ENCODE measurements at regions not wholly inside any gene's neighbourhood (a gene's known extent, or its start where the extent isn't known, plus 50 kb on each side); places are given as distances from the start of the nearest gene placed in this dataset.

DNA sequence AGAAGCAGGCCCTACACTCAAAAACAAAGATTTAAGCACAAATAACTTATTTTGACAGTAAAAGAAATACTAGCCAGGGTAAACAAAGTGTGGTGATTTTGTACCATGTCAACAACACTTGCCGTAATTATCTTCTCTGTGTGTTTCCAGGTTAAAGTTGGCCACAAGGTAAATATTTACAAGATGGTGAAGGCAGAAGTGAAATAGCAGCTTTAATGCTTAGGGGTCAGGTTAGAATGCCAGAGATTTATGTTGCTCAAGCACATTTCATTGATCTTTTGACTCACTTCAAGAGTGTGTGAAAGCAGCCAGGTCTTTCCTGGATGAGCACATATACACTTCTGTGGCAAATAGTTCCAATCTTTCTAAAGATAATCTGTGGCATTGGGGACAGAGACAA is 270.2 kb upstream of the LUZP2 start:
- Histone ChIP-seq H3K4me1 (no peaks in the 10 kb centered on the region), H3K36me3 (no peaks in the 10 kb centered on the region), H3K27ac (no peak overlapping the region), H3K27me3 (no peaks in the 10 kb centered on the region), H3K4me3 (no peak overlapping the region), H3K9me3 (no peaks in the 10 kb centered on the region)
- TF ChIP-seq POLR2A (IDR thresholded peaks at IDR 0.05), result no peak
- TF ChIP-seq, protein P1, sequence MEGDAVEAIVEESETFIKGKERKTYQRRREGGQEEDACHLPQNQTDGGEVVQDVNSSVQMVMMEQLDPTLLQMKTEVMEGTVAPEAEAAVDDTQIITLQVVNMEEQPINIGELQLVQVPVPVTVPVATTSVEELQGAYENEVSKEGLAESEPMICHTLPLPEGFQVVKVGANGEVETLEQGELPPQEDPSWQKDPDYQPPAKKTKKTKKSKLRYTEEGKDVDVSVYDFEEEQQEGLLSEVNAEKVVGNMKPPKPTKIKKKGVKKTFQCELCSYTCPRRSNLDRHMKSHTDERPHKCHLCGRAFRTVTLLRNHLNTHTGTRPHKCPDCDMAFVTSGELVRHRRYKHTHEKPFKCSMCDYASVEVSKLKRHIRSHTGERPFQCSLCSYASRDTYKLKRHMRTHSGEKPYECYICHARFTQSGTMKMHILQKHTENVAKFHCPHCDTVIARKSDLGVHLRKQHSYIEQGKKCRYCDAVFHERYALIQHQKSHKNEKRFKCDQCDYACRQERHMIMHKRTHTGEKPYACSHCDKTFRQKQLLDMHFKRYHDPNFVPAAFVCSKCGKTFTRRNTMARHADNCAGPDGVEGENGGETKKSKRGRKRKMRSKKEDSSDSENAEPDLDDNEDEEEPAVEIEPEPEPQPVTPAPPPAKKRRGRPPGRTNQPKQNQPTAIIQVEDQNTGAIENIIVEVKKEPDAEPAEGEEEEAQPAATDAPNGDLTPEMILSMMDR (IDR thresholded peaks at IDR 0.05 in 4 of 5, conservative IDR thresholded peaks at IDR 0.05 in 1 of 5), result no peak
- ATAC-seq (no peak), DNase-seq (no peak)
- in situ Hi-C loops (cut with MboI; ENCODE audit: low sequenced_read_pairs in 4 of 4), result no loop called here
- intact Hi-C loops (cut with DNase I; ENCODE audit: low total_unique reads), result no loop called here

DNA sequence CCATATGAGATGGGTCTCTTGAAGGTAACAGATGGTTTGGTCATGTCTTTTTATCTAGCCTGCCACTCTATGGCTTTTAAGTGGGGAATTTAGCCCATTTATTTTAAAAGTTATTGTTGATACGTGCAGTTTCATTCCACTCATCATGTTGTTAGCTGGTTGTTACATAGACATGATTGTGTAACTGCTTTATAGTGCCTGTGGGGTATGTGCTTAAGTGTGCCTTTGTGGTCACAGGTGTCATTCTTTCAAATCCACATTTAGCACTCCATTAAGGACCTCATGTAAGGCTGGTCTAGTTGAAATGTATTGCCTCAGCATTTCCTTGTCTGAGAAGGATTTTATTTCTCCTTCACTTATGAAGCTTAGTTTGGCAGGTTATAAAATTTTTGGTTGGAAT is 263.8 kb upstream of the LUZP2 start:
- no peak for ATAC-seq
- DNase-seq, result no peak
- H3K4me1 ChIP-seq, result no peaks in the 10 kb centered on the region
- H3K27ac ChIP-seq, result no peak overlapping the region
- in situ Hi-C loops (cut with MboI; ENCODE audit: low sequenced_read_pairs in 4 of 4) (no loop called here), intact Hi-C loops (cut with DNase I; ENCODE audit: low total_unique reads) (no loop called here)
- no peak overlapping the region for H3K4me3 ChIP-seq
- no peaks in the 10 kb centered on the region for H3K9me3 ChIP-seq
- H3K27me3 ChIP-seq, result no peaks in the 10 kb centered on the region
- no peak for TF ChIP-seq POLR2A (IDR thresholded peaks at IDR 0.05)
- TF ChIP-seq, protein P1 (IDR thresholded peaks at IDR 0.05 in 4 of 5, conservative IDR thresholded peaks at IDR 0.05 in 1 of 5), result no peak
- H3K36me3 ChIP-seq, result no peaks in the 10 kb centered on the region

DNA sequence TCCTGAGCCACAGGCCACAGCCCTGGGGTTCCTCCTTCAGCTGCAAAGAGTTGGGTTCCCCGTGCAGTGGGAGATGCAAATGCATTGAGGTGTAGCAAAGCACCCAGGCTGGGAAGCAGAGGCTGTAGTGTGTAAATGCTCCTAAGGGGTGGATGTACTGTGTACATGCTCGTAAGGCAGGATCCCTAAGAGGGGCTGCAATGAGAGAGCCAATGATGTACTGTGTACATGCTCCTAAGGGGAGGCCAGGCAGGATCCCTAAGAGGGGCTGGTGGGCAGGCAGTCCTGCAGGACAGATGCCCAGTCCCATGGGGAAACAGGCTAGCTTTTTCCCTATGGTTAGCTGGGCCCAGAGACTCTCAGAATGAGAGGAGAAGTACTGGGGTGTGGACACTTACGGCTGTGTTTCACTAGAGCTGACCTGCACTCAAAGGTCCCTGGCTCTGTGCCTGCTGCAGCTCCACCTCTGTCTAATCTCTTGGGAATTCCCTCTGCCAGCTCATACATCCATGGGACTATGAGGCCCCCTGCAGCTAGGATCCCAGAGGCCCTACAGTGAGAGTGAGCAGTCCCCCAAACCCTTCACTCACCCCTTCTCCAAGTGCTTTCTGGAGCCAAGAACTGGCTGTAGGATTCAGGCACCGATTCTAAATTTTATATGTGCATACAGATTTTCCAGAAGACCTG is 261.9 kb upstream of the LUZP2 start:
- Histone ChIP-seq H3K9me3 (no peaks in the 10 kb centered on the region), H3K27me3 (no peaks in the 10 kb centered on the region), H3K4me3 (no peak overlapping the region), H3K4me1 (no peaks in the 10 kb centered on the region), H3K27ac (no peak overlapping the region), H3K36me3 (no peaks in the 10 kb centered on the region)
- TF ChIP-seq, protein P1 (IDR thresholded peaks at IDR 0.05 in 4 of 5, conservative IDR thresholded peaks at IDR 0.05 in 1 of 5), result no peak
- no peak for TF ChIP-seq POLR2A (IDR thresholded peaks at IDR 0.05)
- ATAC-seq (no peak), DNase-seq (no peak)
- in situ Hi-C loops (cut with MboI; ENCODE audit: low sequenced_read_pairs in 4 of 4), result no loop called here
- intact Hi-C loops (cut with DNase I; ENCODE audit: low total_unique reads), result no loop called here

DNA sequence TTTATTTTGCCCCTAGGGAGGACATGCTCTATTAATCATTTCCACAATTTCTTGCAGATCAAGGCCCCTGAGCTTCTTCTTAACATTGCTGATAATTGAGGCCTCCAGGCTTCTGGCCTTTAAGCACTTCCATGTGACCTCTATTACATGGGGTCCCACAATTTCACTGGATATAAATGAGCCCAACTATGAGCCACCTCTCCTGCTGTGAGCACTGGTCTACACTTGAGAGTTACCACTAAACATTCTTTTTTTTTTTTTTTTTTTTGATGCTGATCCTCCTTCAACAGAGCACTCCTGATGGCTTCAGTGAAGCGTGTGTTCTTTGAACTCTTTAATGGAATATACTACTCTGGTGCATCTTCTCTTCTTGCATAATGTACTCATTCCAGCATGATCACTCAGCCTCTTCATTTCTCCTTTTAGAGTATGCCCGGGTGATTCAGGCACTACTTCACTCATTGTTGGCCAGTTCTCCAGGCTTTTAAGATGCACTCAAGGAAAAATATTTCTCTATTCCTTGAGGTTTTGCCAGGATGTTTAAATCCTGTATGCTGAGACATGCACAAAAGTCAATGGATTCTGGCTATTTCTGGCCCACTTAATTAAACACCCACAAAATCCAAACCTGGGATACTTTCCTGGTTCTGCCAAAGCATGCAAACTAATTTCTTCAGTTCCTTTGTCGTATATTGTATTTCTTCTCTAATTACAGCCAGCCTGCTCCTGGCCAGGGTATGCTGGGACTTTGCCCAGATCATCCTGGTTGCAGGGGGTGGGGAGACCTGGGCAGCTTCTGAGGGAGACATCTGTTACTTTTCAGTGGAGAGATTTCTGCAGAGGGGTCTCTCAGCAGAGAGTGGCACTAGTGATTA is 257.8 kb upstream of the LUZP2 start:
- in situ Hi-C loops (cut with MboI; ENCODE audit: low sequenced_read_pairs in 4 of 4), result no loop called here
- Histone ChIP-seq H3K9me3 (no peaks in the 10 kb centered on the region), H3K27ac (no peak overlapping the region), H3K4me1 (no peaks in the 10 kb centered on the region), H3K4me3 (no peak overlapping the region), H3K27me3 (no peaks in the 10 kb centered on the region), H3K36me3 (no peaks in the 10 kb centered on the region)
- ATAC-seq (no peak), DNase-seq (no peak)
- TF ChIP-seq, protein P1 (IDR thresholded peaks at IDR 0.05 in 4 of 5, conservative IDR thresholded peaks at IDR 0.05 in 1 of 5), result no peak
- no peak for TF ChIP-seq POLR2A (IDR thresholded peaks at IDR 0.05)
- intact Hi-C loops (cut with DNase I; ENCODE audit: low total_unique reads), result no loop called here
